SK-N-MC (cell line): ENCODE measurements at regions not wholly inside any gene's neighbourhood (a gene's known extent, or its start where the extent isn't known, plus 50 kb on each side); places are given as distances from the start of the nearest gene placed in this dataset.

Experiments used
- EZH2 ChIP-seq: fragments of 200-600 bp; sonication (generic); IDR thresholded peaks from one replicate; pipeline ENCODE4 v1.6.1; 2017; ENCODE audit warnings: antibody characterized with exemption
- POLR2AphosphoS5 ChIP-seq: IDR thresholded peaks from 2 replicates; pipeline ENCODE4 v1.6.1; 2012; ENCODE audit warnings: mild to moderate bottlenecking, low read depth, low read length, borderline replicate concordance

DNA sequence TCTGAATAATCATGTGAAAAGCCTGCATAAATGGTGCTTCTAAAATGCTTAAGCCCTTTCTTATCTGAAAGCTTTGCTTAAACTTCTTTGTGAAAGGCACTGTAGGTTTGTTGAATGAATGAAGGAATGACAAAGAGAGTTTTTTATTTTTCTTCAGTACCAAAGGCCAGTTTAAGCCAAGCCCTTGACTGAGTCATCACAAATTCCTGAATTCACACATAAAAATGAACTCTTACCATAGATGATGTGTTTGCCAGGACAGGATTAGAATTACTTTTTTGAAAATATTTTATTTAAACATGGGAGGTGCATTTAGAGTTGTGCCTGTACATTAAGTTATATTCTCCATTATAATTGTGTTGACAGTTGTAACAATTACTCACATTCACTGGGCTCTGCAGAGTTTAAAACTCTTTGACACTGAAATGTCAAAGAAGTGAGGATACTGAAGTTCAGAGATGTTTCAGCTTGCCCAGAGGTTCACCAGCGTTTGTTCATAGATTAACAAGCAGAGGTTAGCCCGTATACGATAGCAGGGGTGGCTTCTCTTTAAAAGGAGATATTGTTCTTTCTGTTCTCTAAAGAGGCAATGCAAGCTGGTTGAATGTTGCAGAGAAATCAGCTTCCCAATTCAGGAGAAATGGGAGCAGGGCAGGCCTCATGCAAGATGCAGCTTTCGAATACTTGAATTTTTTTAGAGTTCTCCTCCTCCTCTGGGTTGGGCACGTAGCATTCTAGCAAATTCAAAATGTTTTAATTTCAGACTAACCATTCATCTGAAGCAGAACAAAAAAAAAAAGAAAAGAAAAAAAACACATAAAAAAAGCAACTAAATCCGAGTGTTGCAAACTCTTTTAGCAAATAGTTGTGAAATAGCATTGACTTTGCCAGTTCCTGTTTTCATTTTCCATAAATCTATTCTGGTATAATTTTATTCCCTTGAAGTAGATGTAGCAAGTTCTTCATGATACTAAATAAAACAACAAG, 358.7 kb upstream of the KLF4 start:
- TF ChIP-seq POLR2AphosphoS5: no peak
- no peak for TF ChIP-seq EZH2
